ENCODE measurements at regions not wholly inside any gene's neighbourhood (a gene's known extent, or its start where the extent isn't known, plus 50 kb on each side); places are given as distances from the start of the nearest gene placed in this dataset.

GRCh38 chr11:70603114-70603755, 204.9 kb downstream of the CTTN start:
- in situ Hi-C loops (cut with MboI; ENCODE audit: low sequenced_read_pairs, unreplicated experiment), result no loop called here
- TF ChIP-seq, protein P1, sequence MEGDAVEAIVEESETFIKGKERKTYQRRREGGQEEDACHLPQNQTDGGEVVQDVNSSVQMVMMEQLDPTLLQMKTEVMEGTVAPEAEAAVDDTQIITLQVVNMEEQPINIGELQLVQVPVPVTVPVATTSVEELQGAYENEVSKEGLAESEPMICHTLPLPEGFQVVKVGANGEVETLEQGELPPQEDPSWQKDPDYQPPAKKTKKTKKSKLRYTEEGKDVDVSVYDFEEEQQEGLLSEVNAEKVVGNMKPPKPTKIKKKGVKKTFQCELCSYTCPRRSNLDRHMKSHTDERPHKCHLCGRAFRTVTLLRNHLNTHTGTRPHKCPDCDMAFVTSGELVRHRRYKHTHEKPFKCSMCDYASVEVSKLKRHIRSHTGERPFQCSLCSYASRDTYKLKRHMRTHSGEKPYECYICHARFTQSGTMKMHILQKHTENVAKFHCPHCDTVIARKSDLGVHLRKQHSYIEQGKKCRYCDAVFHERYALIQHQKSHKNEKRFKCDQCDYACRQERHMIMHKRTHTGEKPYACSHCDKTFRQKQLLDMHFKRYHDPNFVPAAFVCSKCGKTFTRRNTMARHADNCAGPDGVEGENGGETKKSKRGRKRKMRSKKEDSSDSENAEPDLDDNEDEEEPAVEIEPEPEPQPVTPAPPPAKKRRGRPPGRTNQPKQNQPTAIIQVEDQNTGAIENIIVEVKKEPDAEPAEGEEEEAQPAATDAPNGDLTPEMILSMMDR (IDR thresholded peaks at IDR 0.05; ENCODE audit: borderline replicate concordance, control extremely low read depth, extremely low read depth, insufficient read depth, missing control alignments), result no peak
- DNase-seq (ENCODE audit: low spot score), result no peak

DNA sequence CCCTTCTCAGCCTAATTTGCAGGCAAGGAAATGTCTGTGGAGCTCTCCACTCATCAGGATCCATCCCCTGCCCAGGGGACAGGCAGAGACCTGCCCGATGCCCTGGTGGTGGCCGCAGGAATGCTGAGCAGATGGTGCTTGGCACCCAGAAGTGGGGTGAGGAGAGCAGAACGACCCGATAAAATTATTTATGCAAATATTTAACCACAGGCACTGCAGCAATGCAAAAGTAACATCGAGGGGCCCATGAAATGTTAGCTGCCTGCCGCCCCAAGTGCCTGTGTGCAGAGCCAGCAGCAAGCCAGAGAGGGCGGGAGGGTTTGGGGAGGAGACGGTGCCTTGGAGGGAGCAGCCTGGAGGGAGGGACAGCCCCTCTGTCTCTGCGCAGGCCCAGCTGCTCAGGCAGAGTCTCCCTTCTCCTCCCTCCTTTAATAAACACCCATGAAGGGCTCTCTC, 205.5 kb downstream of the CTTN start:
- in situ Hi-C loops (cut with MboI; ENCODE audit: low sequenced_read_pairs, unreplicated experiment), result no loop called here
- no peak for DNase-seq (ENCODE audit: low spot score)
- TF ChIP-seq, protein P1 (IDR thresholded peaks at IDR 0.05; ENCODE audit: borderline replicate concordance, control extremely low read depth, extremely low read depth, insufficient read depth, missing control alignments), result no peak

GRCh38 chr11:70604221-70604620, 205.9 kb downstream of the CTTN start:
- in situ Hi-C loops (cut with MboI; ENCODE audit: low sequenced_read_pairs, unreplicated experiment), result no loop called here
- DNase-seq (ENCODE audit: low spot score), result no peak
- TF ChIP-seq, protein P1 (IDR thresholded peaks at IDR 0.05; ENCODE audit: borderline replicate concordance, control extremely low read depth, extremely low read depth, insufficient read depth, missing control alignments), result no peak

GRCh38 chr11:70604630-70605467, 206.5 kb downstream of the CTTN start:
- in situ Hi-C loops (cut with MboI; ENCODE audit: low sequenced_read_pairs, unreplicated experiment), result no loop called here
- DNase-seq (ENCODE audit: low spot score), result no peak
- TF ChIP-seq, protein P1 (IDR thresholded peaks at IDR 0.05; ENCODE audit: borderline replicate concordance, control extremely low read depth, extremely low read depth, insufficient read depth, missing control alignments), result no peak

DNA sequence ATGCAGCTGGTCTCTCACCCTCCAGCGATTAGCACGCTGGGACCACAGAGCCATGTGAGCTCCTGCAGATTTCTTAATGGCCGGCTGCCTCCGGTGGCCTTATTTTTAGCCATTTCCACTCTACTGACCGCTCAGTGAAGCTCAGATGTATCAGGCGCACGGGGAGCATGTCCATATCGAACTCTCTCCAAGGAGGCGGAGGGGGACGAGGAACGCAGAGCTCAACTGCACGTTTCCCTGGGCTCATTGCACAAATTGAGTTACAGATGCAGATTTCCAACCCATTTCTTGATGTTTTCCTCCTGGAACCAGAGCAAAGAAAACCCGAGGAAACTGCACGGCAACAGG, 207.1 kb downstream of the CTTN start:
- no peak for DNase-seq (ENCODE audit: low spot score)
- TF ChIP-seq, protein P1 (IDR thresholded peaks at IDR 0.05; ENCODE audit: borderline replicate concordance, control extremely low read depth, extremely low read depth, insufficient read depth, missing control alignments), result no peak
- in situ Hi-C loops (cut with MboI; ENCODE audit: low sequenced_read_pairs, unreplicated experiment), result no loop called here

GRCh38 chr11:70605846-70606245, 207.5 kb downstream of the CTTN start:
- no peak for DNase-seq (ENCODE audit: low spot score)
- in situ Hi-C loops (cut with MboI; ENCODE audit: low sequenced_read_pairs, unreplicated experiment), result no loop called here
- TF ChIP-seq, protein P1 (IDR thresholded peaks at IDR 0.05; ENCODE audit: borderline replicate concordance, control extremely low read depth, extremely low read depth, insufficient read depth, missing control alignments), result no peak
